Stimulated activated naive CD4-positive, alpha-beta T cell treated with Interleukin-2 at 50 U/mL for 16 hours (primary cell): ENCODE measurements at regions not wholly inside any gene's neighbourhood (a gene's known extent, or its start where the extent isn't known, plus 50 kb on each side); places are given as distances from the start of the nearest gene placed in this dataset.
A peak's percentile ranks its signal among the peaks of the same experiment; 100 is the strongest.
"Not testable (repeated sequence)": the region's sequence is repeated elsewhere in the genome, so short reads cannot be mapped to it uniquely, and the experiment has no call there.

Source experiments
- DNase-seq: peaks from one replicate; lab custom pipeline; 2025; lab: John Stamatoyannopoulos, UW

- DNase-seq: no peak
These were observed 173.1 kb upstream of the MMS22L start for GRCh38 chr6:97456070-97456469.

- DNase-seq: no peak
These were observed 176.5 kb upstream of the MMS22L start for GRCh38 chr6:97459535-97459934.

- DNase-seq: no peak
These were observed 177.0 kb upstream of the MMS22L start for GRCh38 chr6:97459986-97460385.

GRCh38 chr6:97460394-97461080 lies 177.5 kb upstream of the MMS22L start:
- no peak for DNase-seq

- no peak for DNase-seq
These were observed 178.2 kb upstream of the MMS22L start for GRCh38 chr6:97461218-97461617.

GRCh38 chr6:97462031-97462430 lies 179.0 kb upstream of the MMS22L start:
- no peak for DNase-seq

- DNase-seq: no peak
These were observed 180.1 kb upstream of the MMS22L start for GRCh38 chr6:97462938-97463598.

- DNase-seq: no peak
These were observed 183.0 kb upstream of the MMS22L start for GRCh38 chr6:97465877-97466561.

GRCh38 chr6:97468981-97469380 lies 186.0 kb upstream of the MMS22L start:
- no peak for DNase-seq

- no peak for DNase-seq
These were observed 186.4 kb upstream of the MMS22L start for GRCh38 chr6:97469451-97469850.

GRCh38 chr6:97470322-97470721 lies 187.3 kb upstream of the MMS22L start:
- DNase-seq: no peak

- DNase-seq: no peak
These were observed 191.0 kb upstream of the MMS22L start for GRCh38 chr6:97473979-97474378.

- peak; percentile 41 for DNase-seq
These were observed 214.8 kb upstream of the MMS22L start for GRCh38 chr6:97497713-97498331.

- no peak for DNase-seq
These were observed 218.8 kb upstream of the MMS22L start for GRCh38 chr6:97501853-97502252.

- DNase-seq: no peak
These were observed 225.6 kb upstream of the MMS22L start for GRCh38 chr6:97508646-97509045.

GRCh38 chr6:97513260-97513659 lies 230.2 kb upstream of the MMS22L start:
- not testable (repeated sequence) for DNase-seq

- no peak for DNase-seq
These were observed 241.8 kb upstream of the MMS22L start for GRCh38 chr6:97524811-97525210.

- no peak for DNase-seq
These were observed 252.8 kb upstream of the MMS22L start for GRCh38 chr6:97535800-97536199.

- DNase-seq: no peak
These were observed 265.3 kb upstream of the MMS22L start for GRCh38 chr6:97548354-97548753.

- no peak for DNase-seq
These were observed 274.3 kb upstream of the MMS22L start for GRCh38 chr6:97557355-97557754.

- DNase-seq: no peak
These were observed 280.5 kb upstream of the MMS22L start for GRCh38 chr6:97563529-97563928.

- no peak for DNase-seq
These were observed 289.9 kb upstream of the MMS22L start for GRCh38 chr6:97572943-97573342.

- no peak for DNase-seq
These were observed 303.3 kb upstream of the MMS22L start for GRCh38 chr6:97586344-97586743.
